HL-60 (cell line): ENCODE measurements at regions not wholly inside any gene's neighbourhood (a gene's known extent, or its start where the extent isn't known, plus 50 kb on each side); places are given as distances from the start of the nearest gene placed in this dataset.

ENCODE experiments used
- DNase-seq, 2 experiments: peaks; one replicate each; pipeline ENCODE4 v3.0.0-alpha.2; 2010 to 2020; ENCODE audit warnings: low read depth in 1 of 2, low spot score in 1 of 2
- H3K27ac ChIP-seq: fragments of 250-450 bp; sonication (Bioruptor Pico); replicated peaks from 2 replicates; pipeline ENCODE4 v1.5.1; 2020; ENCODE audit warnings: mild to moderate bottlenecking, moderate library complexity
- H3K27me3 ChIP-seq: fragments of 250-450 bp; sonication (Bioruptor Pico); 2 replicates; pipeline ENCODE4 v1.5.1; 2021; ENCODE audit warnings: mild to moderate bottlenecking, moderate library complexity; ENCODE audit not compliant: insufficient read depth, poor library complexity, severe bottlenecking
- H3K4me3 ChIP-seq: replicated peaks from 2 replicates; pipeline ENCODE4 v1.5.1; 2011; ENCODE audit warnings: mild to moderate bottlenecking, control low read depth, low read length; ENCODE audit not compliant: insufficient read depth
- GABPA ChIP-seq: IDR thresholded peaks from 2 replicates; pipeline ENCODE4 v1.6.1; 2012; ENCODE audit warnings: low read depth
- POLR2AphosphoS5 ChIP-seq: IDR thresholded peaks from 2 replicates; pipeline ENCODE4 v1.6.1; 2012; ENCODE audit warnings: low read depth
- REST ChIP-seq: IDR thresholded peaks from 2 replicates; pipeline ENCODE4 v1.6.1; 2012; ENCODE audit warnings: low read depth; ENCODE audit not compliant: insufficient replicate concordance
- SPI1 ChIP-seq: IDR thresholded peaks from 2 replicates; pipeline ENCODE4 v1.6.1; 2012; ENCODE audit warnings: low read depth, mild to moderate bottlenecking, borderline replicate concordance
- TF ChIP-seq, protein P1 (sequence below): IDR thresholded peaks from one replicate; pipeline ENCODE4 v1.5.1; 2011; ENCODE audit warnings: low read length, control low read depth, inconsistent platforms; ENCODE audit not compliant: insufficient read depth

- no peak for DNase-seq
- no peaks in the 10 kb centered on the region for H3K27me3 ChIP-seq
- no peak for TF ChIP-seq POLR2AphosphoS5
- TF ChIP-seq, protein P1, sequence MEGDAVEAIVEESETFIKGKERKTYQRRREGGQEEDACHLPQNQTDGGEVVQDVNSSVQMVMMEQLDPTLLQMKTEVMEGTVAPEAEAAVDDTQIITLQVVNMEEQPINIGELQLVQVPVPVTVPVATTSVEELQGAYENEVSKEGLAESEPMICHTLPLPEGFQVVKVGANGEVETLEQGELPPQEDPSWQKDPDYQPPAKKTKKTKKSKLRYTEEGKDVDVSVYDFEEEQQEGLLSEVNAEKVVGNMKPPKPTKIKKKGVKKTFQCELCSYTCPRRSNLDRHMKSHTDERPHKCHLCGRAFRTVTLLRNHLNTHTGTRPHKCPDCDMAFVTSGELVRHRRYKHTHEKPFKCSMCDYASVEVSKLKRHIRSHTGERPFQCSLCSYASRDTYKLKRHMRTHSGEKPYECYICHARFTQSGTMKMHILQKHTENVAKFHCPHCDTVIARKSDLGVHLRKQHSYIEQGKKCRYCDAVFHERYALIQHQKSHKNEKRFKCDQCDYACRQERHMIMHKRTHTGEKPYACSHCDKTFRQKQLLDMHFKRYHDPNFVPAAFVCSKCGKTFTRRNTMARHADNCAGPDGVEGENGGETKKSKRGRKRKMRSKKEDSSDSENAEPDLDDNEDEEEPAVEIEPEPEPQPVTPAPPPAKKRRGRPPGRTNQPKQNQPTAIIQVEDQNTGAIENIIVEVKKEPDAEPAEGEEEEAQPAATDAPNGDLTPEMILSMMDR: no peak
- no peak for TF ChIP-seq SPI1
- H3K4me3 ChIP-seq: no peak overlapping the region
- H3K27ac ChIP-seq: no peak overlapping the region
Observed at GRCh38 chr16:8330761-8331160, 259.6 kb downstream of the TMEM114 start.

DNA sequence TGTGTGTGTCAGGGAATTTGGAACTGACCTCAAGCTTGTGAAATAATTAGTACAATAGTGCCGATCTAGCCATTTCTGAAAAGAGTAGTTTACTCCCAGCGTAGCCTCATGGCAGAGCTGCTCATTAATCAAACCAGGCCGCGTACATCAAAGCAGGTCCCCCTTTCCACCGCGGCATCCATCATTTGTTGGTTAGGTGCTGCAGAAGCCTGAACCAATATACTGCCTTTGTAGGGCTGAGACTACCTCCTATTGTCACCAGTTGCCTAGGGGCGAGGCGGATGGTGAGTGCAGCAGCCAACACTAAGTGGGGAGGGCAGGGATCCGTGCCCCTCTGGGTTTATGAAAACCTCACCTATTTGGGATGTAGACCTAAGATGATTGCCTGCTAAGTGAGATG is 264.1 kb downstream of the TMEM114 start:
- Histone ChIP-seq H3K27ac (no peak overlapping the region), H3K27me3 (no peaks in the 10 kb centered on the region), H3K4me3 (no peak overlapping the region)
- DNase-seq: no peak
- no peak for TF ChIP-seq SPI1

DNA sequence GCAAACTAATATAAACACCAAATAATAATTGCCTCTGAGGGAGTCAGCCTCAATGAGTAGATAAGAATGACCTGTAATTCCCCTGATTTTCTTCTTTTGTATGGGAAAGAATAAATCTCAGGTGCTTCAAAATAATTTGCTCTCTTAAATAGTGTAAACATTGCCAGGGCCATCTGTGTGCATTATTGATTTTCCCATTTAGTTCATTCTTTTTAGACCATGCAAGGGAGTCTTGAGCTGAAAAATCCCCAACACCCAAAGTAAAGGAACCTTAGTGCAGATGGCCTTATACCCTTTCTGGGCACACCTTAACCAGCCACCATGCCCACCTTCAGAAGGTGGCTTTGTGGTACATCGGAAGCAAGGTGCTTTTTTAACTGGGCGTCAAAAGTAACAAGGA is 267.2 kb downstream of the TMEM114 start:
- TF ChIP-seq POLR2AphosphoS5: no peak
- no peak for TF ChIP-seq REST
- no peak for TF ChIP-seq GABPA
- TF ChIP-seq, protein P1: no peak
- no peak for TF ChIP-seq SPI1

DNA sequence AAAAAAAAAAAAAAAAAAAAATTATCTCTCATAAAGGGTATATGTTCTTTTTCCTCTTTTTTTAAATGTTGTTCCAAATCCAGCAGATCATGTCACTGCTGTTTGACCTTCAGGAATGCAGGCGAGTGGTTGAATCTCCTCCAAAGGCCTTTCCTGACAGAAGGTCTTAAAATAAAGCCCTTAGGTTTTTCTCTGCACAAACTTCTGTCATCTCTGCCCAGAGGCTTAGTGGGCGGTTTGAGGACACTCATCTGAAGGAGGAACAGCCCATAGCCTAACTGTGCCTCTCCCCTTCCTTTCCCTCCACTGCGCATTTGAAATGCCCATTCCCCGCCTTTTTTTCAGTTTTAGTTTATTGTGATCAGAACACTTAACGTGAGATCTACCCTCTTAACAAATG is 270.2 kb downstream of the TMEM114 start:
- Histone ChIP-seq H3K4me3 (no peak overlapping the region), H3K27me3 (no peaks in the 10 kb centered on the region), H3K27ac (no peak overlapping the region)
- no peak for DNase-seq
- TF ChIP-seq, protein P1: no peak
- TF ChIP-seq POLR2AphosphoS5: no peak
- TF ChIP-seq GABPA: no peak
- no peak for TF ChIP-seq SPI1
- no peak for TF ChIP-seq REST

More for the DNA sequence above, 267.2 kb downstream of the TMEM114 start:
- no peak overlapping the region for H3K4me3 ChIP-seq
- H3K27me3 ChIP-seq: no peaks in the 10 kb centered on the region
- DNase-seq: no peak
- no peak overlapping the region for H3K27ac ChIP-seq
